ENCODE measurements at regions not wholly inside any gene's neighbourhood (a gene's known extent, or its start where the extent isn't known, plus 50 kb on each side); places are given as distances from the start of the nearest gene placed in this dataset.
"Not testable (repeated sequence)": the region's sequence is repeated elsewhere in the genome, so short reads cannot be mapped to it uniquely, and the experiment has no call there.

- not testable (repeated sequence) for DNase-seq
Measured at GRCh38 chr1:228681076-228681565, 54.2 kb upstream of the RHOU start.

GRCh38 chr1:228683428-228683827 lies 51.9 kb upstream of the RHOU start:
- no peak for DNase-seq

GRCh38 chr1:228684607-228685006 lies 50.7 kb upstream of the RHOU start:
- no peak for DNase-seq

- no peak for DNase-seq
Measured at GRCh38 chr1:228685081-228685660, 50.1 kb upstream of the RHOU start.
